ENCODE measurements at regions not wholly inside any gene's neighbourhood (a gene's known extent, or its start where the extent isn't known, plus 50 kb on each side); places are given as distances from the start of the nearest gene placed in this dataset.

DNA sequence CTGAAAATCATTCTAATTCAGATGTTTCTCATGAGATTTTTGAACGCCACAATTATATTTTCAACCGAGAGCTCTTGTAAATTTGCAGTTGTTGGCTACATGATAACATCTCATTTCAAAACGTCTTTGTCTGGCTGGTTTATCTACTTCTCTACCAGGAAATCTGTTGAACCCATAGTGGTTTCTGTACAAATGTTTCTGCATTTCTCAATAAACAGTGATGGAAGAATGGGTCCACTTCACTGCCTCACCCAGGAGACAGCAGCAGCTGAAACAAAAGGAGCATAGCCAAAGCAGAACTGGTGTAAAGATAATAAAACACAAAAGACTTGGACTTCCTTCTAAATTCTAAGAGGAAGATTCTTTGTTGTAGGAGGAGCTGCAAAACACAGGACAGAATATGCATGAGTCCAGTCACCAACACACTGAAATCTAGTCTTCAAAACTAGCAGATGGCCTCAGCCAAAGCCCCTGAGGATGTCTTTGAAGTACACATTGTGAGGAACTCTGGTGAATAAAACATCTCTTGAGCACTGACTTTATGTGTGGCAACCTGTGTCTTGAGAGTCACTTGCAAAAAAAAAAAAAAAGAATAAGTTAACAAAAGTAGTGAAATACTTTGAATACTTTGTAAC lies 68.6 kb upstream of the FGF14 start:
- Histone ChIP-seq H3K27me3 (ENCODE audit: insufficient read depth, poor library complexity, severe bottlenecking) (peaks cover 1% of the 10 kb centered on the region), H3K4me3 (replicated peaks; ENCODE audit: insufficient read depth, low read length) (no peak overlapping the region), H3K27ac (replicated peaks) (no peak overlapping the region)
- peak in 1 of 2 experiments; percentile 42 for DNase-seq (ENCODE audit: low read depth in 1 of 2, low spot score in 1 of 2)
- TF ChIP-seq SPI1 (IDR thresholded peaks at IDR 0.05; ENCODE audit: borderline replicate concordance, low read depth) = peak; percentile 30; the same call in 1 of the 2 replicates
- TF ChIP-seq, protein P1, sequence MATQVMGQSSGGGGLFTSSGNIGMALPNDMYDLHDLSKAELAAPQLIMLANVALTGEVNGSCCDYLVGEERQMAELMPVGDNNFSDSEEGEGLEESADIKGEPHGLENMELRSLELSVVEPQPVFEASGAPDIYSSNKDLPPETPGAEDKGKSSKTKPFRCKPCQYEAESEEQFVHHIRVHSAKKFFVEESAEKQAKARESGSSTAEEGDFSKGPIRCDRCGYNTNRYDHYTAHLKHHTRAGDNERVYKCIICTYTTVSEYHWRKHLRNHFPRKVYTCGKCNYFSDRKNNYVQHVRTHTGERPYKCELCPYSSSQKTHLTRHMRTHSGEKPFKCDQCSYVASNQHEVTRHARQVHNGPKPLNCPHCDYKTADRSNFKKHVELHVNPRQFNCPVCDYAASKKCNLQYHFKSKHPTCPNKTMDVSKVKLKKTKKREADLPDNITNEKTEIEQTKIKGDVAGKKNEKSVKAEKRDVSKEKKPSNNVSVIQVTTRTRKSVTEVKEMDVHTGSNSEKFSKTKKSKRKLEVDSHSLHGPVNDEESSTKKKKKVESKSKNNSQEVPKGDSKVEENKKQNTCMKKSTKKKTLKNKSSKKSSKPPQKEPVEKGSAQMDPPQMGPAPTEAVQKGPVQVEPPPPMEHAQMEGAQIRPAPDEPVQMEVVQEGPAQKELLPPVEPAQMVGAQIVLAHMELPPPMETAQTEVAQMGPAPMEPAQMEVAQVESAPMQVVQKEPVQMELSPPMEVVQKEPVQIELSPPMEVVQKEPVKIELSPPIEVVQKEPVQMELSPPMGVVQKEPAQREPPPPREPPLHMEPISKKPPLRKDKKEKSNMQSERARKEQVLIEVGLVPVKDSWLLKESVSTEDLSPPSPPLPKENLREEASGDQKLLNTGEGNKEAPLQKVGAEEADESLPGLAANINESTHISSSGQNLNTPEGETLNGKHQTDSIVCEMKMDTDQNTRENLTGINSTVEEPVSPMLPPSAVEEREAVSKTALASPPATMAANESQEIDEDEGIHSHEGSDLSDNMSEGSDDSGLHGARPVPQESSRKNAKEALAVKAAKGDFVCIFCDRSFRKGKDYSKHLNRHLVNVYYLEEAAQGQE (IDR thresholded peaks at IDR 0.05; ENCODE audit: insufficient replicate concordance, low read depth) = no peak

DNA sequence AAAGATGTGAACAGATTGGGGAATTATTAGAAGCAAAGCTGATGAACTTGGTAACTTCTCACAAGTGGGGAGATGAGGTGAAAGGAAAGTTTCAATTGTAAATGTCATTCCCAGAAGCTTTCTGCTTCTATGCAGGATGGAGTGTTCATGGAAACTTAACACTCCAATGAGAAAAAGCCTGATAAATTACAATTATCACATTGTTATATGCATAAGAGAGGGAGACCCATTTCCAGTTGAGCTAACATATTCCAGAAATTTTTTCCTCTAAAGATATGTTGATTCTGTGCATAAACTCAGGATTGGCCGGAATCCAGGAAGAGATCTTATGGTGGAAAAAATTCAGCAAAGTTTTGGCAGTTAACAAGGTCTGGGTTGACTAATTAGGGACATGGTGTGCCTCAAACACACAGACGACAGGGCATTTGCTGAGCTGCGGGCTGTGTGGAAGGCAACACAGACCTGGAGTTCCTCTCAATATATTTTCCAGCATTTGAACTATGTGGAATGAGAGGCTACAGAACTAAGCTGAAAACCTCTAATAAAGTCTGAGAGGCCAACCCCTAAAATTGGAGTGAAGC lies 64.9 kb upstream of the FGF14 start:
- peaks cover 4% of the 10 kb centered on the region for H3K27me3 ChIP-seq (ENCODE audit: insufficient read depth, poor library complexity, severe bottlenecking)
- DNase-seq (ENCODE audit: low read depth in 1 of 2, low spot score in 1 of 2) = no peak
- no peak for TF ChIP-seq POLR2AphosphoS5 (IDR thresholded peaks at IDR 0.05; ENCODE audit: low read depth)
- TF ChIP-seq, protein P2, sequence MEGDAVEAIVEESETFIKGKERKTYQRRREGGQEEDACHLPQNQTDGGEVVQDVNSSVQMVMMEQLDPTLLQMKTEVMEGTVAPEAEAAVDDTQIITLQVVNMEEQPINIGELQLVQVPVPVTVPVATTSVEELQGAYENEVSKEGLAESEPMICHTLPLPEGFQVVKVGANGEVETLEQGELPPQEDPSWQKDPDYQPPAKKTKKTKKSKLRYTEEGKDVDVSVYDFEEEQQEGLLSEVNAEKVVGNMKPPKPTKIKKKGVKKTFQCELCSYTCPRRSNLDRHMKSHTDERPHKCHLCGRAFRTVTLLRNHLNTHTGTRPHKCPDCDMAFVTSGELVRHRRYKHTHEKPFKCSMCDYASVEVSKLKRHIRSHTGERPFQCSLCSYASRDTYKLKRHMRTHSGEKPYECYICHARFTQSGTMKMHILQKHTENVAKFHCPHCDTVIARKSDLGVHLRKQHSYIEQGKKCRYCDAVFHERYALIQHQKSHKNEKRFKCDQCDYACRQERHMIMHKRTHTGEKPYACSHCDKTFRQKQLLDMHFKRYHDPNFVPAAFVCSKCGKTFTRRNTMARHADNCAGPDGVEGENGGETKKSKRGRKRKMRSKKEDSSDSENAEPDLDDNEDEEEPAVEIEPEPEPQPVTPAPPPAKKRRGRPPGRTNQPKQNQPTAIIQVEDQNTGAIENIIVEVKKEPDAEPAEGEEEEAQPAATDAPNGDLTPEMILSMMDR (IDR thresholded peaks at IDR 0.05; ENCODE audit: insufficient read depth, low read length) = no peak
- TF ChIP-seq SPI1 (IDR thresholded peaks at IDR 0.05; ENCODE audit: borderline replicate concordance, low read depth) = no peak
- H3K4me3 ChIP-seq (replicated peaks; ENCODE audit: insufficient read depth, low read length) = no peak overlapping the region
- no peak overlapping the region for H3K27ac ChIP-seq (replicated peaks)

DNA sequence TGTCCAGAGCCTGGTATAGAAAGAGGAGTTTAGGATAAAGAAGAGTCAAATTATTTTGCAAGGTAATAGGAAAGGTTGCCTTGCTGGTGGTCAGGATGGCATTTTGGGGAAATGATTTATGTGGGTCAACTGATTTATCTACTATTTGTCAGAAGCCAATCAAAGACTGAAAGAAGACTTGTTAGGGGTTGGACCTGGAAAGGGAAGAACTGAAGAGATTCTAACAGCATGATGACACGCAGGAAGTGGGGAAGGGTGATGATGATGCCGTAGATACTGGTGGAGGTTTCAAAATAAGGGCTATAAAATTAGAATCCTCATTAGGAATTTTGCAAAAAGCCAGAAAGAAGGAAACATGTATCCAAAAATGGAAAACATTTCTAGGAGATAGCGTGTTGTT lies 60.7 kb upstream of the FGF14 start:
- H3K4me3 ChIP-seq (replicated peaks; ENCODE audit: insufficient read depth, low read length) = no peak overlapping the region
- no peak for DNase-seq (ENCODE audit: low read depth in 1 of 2, low spot score in 1 of 2)
- peaks cover 4% of the 10 kb centered on the region for H3K27me3 ChIP-seq (ENCODE audit: insufficient read depth, poor library complexity, severe bottlenecking)
- TF ChIP-seq, protein P2 (IDR thresholded peaks at IDR 0.05; ENCODE audit: insufficient read depth, low read length) = no peak
- TF ChIP-seq, protein P1 (IDR thresholded peaks at IDR 0.05; ENCODE audit: insufficient replicate concordance, low read depth) = no peak
- no peak for TF ChIP-seq SPI1 (IDR thresholded peaks at IDR 0.05; ENCODE audit: borderline replicate concordance, low read depth)
- TF ChIP-seq POLR2AphosphoS5 (IDR thresholded peaks at IDR 0.05; ENCODE audit: low read depth) = no peak
- no peak for TF ChIP-seq GABPA (IDR thresholded peaks at IDR 0.05; ENCODE audit: low read depth)
- H3K27ac ChIP-seq (replicated peaks) = no peak overlapping the region

DNA sequence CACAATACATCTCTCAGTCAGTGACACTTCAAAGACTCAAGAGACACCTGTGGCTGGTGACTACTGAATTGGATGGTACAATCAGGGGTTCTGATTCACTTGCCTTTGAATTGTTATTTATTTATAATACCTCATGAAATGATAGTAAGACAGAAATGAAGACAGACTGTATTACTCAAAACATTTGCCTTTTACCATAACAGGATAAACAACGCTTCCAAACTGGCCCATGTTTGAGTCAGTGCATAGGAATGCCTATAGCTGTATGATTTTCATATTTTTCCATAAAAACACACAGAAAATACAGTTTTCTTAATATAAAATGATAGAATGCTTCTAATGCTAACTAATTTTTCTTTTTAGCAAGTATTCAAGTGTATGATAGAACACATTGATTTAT lies 59.5 kb upstream of the FGF14 start:
- no peak for TF ChIP-seq SPI1 (IDR thresholded peaks at IDR 0.05; ENCODE audit: borderline replicate concordance, low read depth)
- TF ChIP-seq, protein P2 (IDR thresholded peaks at IDR 0.05; ENCODE audit: insufficient read depth, low read length) = no peak
- no peak for TF ChIP-seq GABPA (IDR thresholded peaks at IDR 0.05; ENCODE audit: low read depth)
- no peak for TF ChIP-seq POLR2AphosphoS5 (IDR thresholded peaks at IDR 0.05; ENCODE audit: low read depth)
- TF ChIP-seq, protein P1 (IDR thresholded peaks at IDR 0.05; ENCODE audit: insufficient replicate concordance, low read depth) = no peak
- DNase-seq (ENCODE audit: low read depth in 1 of 2, low spot score in 1 of 2) = no peak
- Histone ChIP-seq H3K27me3 (ENCODE audit: insufficient read depth, poor library complexity, severe bottlenecking) (peaks cover 4% of the 10 kb centered on the region), H3K27ac (replicated peaks) (no peak overlapping the region), H3K4me3 (replicated peaks; ENCODE audit: insufficient read depth, low read length) (no peak overlapping the region)

All from HL-60 (cell line).